HG03095 (cell line): ENCODE measurements at regions not wholly inside any gene's neighbourhood (a gene's known extent, or its start where the extent isn't known, plus 50 kb on each side); places are given as distances from the start of the nearest gene placed in this dataset.

Experiments used
- ATAC-seq: cut with Tn5 transposase; IDR thresholded peaks from one replicate; pipeline ENCODE4 v1.9.1; 2021; ENCODE audit warnings: moderate library complexity; ENCODE audit not compliant: unreplicated experiment

DNA sequence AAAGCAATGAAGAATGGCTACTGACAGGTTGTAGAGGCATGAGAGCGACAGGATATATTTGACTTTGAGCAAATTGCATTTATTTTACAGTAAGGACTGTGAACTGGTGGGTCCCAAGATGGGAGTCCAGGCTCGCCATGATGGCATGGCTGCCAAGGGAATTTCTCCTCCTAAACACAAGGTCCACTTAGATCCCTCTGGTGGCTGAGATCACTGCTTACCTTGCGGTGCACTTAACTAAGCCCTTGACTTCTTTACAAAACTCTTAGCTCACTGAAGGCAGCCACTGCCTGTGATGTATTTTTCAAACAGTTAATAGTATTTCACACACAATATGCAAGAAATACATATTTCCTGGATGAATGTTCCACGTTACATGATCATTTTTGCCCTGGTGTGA, 50.3 kb upstream of the SORBS2 start:
- no peak for ATAC-seq

DNA sequence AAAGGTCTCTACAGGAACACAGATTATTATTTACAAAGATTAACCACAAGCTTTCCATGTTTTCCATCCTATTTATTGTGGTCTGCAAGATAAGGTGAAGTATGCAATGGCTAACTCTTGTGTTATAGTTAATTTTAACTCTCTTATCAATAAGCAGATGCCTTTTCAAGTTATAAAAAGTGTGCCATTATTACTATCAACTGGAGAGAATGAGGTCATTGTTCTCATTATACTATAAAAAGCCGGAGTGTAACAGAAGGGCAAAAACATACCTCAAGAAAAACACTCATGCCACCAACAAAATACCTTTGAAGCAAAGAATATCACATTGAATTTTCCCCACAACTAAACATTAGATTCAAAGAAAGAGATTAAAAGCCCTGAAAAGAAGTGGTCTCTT, 52.0 kb upstream of the SORBS2 start:
- ATAC-seq, result no peak

DNA sequence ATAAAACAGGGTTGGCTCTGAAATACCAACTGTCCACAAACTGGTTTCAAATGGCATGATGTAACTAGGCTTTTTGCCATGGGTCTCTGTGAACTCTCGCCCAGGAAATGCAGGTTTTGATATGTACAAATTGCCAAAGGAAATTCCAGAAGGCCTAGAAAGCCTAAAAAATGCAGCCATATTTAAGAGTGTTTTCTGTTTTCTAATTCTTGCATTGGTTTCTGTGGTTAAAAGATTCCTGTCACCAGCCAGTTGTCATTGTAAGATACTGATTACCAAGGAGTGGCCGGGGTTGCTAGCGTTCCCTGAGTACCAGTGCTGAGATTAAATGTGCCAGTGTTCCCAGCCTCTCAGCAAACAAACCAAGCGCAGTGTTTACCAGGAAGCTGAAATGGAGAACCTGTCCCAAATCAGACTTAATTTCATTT, 53.9 kb upstream of the SORBS2 start:
- ATAC-seq, result no peak

DNA sequence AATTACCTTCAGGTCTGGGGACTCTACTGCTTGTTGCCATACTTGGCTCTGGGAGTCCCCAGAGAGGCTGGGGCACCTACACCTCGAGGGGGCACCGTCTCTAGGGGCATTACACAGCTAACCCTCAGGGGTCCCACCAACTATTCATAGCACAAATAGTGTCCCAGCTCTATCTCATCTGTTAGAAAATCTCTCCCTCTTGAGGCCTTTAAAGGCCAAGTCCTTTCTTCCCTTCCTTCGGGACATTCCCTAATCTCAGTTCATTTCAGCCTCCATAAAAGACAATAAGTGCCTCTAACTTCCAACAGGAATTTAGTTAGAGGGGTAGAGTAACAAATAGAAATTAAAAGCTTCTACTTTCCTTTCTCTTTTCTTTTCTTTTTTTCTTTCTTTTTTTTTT, 55.8 kb upstream of the SORBS2 start:
- no peak for ATAC-seq

DNA sequence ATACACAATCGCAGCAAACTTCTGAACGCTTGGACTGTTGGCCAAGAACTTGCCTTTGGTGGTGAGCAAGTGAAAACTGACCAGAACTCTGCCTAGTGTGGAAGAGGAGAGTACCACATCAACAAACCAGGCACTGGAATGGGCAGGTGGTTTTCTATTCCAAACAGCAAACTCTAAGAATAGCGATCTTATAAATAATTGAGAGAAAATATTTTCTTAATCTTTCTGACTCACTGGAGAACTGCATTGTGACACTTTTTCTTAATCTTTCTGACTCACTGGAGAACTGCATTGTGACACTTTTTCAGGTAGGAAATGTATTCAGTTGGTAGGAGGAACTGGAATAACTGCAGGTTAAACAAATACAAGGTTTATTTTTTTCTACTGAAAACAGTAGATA, 57.0 kb upstream of the SORBS2 start:
- ATAC-seq, result no peak

DNA sequence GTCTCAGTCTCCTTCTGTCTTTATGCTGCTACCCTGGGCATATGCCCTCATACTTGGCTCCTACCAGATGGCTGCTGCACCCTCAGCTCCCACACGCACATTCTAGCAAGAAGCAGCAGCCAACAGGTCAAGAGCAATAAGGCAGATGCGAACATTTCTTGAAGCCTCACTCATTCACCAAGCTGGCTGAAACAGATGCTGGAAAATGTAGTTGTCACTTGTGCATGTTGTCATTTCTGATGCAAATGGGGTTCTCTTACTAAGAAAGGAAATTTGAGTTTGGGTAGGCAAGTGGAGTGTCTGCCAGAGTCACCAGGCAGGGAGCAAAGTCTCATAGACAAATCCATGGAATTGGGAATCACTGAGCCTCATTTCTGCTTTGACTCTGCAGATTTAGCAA, 57.4 kb upstream of the SORBS2 start:
- ATAC-seq, result no peak

DNA sequence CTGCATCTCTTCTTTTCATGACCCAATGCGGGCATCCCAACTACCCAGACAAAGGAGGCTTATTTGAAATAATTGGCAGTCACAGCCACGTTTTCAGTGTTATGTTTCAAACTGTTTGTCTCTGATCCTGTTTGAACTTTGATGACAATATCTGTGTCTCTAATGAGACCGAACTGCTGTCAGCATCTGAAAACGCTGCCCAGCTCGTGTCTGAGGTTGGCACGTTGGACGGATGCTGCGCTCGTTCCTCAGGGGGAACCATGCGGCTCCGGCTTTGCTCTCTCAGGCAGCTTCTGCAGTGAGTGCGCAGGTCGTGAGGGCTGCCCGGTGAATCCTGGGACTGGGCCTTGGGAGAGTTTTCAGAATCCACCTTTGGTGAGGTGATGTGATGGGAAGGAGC, 58.4 kb upstream of the SORBS2 start:
- ATAC-seq, result no peak

DNA sequence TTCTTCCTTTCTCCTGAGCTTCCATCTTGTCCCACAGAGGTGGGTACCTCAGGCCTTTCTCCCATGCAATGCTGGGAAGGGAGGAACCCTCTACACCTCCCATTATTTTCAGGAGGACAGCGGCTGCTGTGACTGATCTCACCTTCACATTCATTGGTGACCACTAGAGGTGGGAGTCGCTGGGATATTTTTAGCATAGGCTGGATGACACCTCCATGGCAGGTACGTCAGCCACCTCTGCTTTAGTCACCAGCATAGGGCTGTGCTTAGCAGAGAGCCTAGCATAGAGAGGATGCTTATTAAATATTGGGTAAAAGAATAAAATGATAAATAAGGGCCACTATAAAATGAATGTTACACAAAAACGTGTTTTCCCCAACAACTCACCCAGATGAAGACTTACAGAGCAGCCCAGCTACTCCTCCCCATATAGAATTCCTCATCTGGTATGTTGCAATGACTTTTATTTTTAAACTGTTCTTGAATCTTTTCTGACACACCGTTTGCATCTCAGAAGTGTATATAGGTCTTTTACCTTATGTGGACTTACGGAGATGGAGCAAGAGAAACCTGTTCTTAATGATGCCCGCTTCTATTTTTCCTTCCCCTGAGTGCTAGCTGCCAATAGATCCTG, 60.9 kb upstream of the SORBS2 start:
- ATAC-seq, result no peak

DNA sequence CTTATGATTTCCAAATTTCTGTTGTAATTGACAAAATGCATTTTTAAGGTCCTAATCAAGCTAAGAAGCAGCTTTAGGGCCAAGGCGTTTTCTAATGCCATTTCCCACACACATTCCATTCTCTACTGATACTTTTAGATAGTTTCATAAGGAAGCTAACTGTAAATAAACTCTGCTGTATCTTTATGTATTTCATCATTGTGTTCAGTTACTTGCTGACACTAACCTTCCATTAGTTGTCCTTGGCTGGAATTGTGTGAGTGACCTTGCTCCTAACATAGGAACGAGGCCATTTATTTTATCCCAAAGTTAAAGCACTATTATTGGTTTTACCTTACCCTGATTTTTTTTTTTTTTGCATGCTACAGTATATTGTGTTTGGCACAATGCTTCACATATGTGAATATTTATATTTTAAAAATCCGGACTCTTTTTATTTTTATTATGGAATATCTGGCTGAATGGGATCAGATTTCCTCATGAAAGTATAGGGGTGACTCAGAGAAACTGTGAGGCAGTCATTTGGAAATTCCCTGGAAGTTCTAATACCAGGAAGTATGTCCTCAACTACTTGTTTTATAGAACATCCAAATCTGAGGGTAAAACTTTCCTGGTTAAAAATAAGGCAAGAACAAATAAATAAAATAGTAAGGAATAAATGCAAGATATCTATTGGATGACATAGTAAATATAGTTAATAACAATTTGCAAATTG, 62.7 kb upstream of the SORBS2 start:
- no peak for ATAC-seq

DNA sequence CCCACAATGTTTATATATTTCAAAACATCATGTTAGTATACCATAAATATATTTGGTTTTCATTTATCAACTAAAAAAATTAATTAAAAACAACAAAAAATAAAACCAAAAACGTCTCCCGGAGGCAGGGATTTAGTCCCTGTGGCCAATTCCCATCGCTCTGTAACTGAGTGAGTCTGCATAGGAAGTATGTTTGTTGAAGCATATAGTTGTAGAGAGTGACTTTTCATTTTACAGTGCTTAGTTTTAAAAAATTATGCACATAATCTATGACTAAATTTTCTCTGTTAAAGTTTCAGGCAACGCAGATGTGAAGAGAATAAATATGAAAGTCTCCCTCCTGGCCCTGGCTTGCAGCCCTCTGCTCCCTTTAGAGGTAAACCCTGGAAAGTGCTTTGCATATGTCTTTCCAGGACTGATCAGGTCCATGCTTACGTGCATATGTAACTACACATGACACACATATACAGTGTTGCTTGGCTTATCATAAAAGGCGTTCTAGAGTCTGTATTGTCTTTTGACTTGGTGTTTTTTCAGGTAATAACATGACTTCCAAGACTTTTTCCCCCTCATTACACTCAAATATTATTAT, 63.4 kb upstream of the SORBS2 start:
- ATAC-seq, result no peak

DNA sequence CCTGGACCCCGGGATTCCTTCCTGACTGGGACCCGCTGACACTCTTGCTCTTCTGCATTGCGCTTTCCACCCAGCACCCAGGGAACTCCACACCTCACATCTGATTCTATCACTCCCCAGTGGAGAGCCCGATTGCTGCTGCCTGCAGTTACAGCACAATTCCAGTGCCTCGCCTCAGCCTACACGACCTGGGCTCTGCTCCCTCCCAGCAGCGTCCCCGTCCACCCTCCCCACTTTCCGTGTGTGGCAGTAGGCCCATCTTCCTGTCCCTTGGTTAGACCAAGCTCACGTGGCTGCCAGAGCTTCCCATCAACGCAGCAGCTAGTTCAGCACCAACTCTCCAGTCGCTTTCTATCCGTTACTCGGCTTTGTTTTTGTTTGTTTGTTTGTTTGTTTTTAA, 66.6 kb upstream of the SORBS2 start:
- no peak for ATAC-seq

DNA sequence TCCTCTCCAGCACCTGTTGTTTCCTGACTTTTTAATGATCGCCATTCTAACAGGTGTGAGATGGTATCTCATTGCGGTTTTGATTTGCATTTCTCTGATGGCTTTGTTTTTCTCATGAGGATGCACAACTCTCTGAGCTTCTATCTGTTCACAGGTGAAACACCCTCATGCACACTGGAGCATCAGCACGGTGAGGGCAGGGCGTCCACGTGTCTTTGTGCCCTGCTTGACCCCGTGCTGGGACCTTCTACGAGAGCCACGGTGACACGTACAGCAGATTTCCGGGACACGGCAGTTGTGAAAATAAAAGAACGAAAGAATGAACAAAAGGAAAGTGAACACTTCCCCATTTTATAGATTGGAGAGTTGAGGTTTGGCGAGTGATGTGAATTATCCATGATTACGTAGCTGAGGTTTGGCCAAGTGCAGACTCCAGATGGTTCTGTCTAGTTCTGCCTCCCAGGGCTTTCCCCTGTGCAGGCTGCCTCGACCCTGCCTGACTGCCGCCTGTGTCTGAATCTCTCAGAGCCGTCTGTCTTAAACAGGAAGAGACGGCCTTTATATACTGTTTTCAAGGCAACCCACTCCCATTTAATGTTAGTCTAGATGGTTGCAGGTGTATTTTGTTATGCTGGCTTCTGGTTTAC, 67.8 kb upstream of the SORBS2 start:
- ATAC-seq, result peak; percentile 57

DNA sequence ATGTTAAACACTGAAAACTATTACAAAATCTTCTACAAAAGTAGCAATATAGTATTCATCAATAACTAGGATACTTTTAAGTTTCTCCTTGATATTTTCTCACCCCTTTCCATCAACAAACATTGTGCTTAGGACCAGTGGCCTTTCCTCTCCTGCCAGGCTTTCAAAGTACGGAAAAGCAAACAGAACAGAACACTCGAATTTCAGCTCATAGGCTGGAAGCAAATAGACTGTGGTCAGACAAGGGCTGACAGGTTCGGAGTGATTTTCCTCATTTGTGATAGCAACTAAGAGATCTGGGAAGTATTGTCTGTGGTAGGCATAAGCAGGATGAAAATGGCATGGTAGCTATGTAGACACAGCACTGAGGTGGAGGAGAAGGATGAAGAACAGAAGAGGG, 68.6 kb upstream of the SORBS2 start:
- ATAC-seq, result no peak

DNA sequence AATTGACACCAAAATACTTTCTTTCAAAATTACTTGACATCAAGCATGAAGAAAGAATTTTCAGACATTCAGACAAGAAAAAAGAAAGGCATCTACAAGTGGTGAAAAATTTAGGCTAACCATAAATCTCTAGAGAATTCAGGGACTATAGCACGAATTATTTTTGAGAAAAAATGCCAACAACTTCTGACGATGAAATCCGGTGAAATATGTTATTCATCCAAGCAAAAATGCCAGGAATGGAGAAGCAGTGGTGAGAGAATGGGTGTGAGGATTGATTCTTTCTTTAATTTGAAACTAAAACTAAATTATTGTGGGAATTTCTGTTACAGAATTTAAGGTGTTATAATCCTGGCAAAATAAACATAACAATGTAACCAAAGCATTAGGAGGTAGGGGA, 69.4 kb upstream of the SORBS2 start:
- ATAC-seq, result no peak

DNA sequence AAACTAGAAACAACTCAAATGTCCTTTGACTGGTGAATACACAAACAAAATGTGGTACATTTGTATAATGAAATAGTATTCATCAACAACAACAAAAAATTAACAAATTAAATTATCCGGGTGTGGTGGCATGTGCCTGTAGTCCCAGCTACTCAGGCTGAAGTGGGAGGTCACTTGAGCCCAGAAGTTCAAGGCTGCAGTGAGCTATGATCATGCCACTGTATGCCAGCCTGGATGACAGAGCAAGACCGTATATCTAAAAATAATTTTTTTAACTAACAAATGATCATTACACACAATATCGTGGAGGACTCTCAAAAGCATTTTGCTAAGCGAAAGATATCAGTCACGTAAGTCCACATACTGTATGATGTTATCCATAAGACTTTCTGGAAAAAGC, 71.6 kb upstream of the SORBS2 start:
- no peak for ATAC-seq

DNA sequence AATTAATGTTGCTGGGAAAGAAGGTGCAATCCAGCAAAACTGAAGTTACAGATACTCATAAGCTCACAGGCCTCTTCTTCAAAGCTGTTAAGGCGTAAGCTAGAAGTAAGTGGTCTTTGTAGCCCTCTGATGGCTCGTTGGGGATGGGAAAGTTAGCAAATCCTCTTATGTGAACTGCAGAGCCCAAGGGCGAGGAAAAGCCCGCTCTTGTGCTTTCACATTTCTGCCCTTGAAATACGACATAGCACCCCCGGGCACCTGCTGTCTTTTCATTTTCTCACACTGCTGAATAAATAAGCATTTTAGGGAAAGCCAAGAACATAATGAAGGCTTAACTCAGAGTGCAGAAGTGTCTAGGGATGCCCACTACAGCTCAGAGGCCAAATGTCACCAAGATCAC, 73.1 kb upstream of the SORBS2 start:
- ATAC-seq, result no peak

DNA sequence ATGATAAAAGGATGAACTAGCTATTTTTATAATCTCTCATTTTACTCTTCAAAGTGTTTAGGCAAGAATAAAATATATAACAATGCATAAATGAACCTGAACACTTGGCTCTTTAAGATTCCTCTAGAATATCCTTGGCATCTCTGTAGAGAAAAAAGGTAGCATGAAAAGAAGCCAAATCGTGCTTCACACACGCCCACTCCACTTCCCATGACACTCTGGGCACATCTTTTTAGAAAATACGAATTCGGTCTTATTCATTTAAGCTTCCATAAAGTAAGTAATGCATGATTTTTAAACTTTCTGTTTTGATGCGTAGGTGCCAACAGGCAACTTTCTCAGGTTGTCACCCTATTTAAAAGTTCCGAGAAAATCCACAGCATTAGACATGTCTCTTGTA, 73.6 kb upstream of the SORBS2 start:
- no peak for ATAC-seq

DNA sequence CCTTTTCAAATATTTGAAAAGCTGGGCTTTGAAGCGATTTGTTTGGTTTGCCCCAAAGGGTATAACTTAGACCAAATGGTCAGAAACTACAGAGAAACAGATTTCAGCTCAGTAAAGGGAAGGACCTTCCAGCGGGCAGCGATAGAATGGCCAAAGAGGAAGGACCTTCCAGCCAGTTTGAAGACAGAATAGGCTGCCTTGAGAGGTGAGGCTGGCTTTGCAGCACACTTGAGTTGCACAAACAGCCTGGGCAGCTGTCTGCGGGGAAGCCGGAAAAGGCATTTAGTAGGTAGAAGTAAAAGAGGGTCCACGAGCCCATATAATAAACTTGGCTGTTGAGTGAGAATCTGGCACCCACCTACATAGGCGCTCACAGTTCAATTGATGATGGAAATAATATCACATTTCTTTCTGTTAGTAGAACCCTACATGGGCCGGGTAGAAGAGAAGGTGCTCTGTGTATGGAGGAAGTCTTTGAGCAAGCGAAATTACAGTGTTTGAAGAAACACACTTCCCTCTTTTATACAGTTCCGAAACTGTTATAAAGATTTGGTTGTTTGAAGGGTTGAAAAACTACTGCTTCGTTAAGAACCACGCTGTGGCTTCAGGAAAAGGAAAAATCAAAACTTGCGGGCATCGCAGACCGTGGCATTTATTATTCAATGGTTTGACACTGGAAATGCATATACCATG, 75.0 kb upstream of the SORBS2 start:
- ATAC-seq, result no peak

DNA sequence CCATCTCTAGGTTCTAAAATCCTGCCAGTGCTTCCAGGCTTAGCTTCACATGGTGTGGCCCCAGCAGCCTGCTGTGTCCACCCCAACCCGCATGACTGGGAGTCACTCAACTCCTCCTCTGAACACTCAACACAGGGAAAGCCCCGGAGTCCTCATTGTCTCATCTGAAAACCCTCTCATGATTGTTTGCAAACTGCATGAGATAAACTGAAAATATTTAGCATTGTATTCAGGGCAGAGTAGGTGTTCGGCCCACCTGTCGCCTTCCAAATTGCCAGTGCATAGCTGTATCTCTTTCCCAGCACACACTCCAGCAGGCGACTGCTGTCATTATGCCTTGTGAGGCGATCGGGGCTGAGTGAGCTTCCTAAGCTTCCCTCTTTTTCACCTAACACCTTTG, 76.7 kb upstream of the SORBS2 start:
- ATAC-seq, result no peak

DNA sequence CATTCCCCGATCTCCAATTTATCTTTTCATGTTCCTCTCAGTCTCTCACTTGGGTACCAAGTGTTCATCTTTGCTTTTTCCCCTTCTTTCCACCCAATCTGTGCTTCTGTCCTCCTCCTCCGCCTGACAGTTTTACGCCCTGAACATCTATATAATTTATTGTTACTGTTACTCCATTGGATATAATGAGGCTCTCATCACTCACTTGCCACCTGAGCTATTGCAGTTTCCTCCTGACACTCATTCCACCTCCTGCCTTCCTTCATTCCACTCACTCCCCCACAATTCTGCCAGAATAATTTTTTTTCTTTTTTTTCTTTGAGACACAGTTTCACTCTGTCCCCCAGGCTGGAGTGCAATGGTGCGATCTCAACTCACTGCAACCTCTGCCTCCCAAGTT, 77.6 kb upstream of the SORBS2 start:
- no peak for ATAC-seq

DNA sequence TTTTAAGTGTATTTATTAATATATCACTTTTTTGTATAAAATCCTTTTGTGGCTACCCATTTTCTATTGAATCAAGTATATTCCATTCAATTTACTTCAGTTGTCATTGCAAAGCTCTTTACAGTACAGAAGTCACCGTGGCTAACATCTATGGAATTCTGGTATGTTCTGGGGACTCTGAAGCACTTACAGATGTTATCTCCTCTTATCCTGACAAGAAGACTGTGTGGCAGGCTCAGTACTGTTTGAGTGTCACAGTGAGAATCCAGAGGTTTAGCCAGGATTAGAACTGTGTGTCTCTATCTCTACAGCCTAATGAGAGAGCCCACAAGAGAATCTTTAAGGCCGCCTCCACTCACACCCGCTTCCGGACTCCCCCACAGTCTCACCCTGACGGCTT, 78.2 kb upstream of the SORBS2 start:
- no peak for ATAC-seq

DNA sequence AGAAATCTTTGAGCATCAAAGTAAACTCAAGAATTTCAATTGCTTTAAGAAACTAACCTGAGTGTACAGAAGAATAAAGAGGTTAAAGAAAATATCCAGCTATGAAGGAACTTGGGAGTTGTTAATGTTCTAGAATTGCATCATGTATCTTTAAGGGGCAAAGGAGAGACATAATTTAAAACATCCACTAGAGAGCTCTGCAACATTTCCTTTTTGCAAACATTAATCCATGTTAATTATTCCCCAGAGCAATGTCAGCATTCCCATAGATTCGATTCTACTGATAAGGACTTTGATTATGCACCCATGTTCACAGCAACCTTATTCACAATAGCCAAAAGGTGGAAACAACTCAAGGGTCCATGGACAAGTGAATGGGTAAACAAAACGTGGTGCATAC, 80.2 kb upstream of the SORBS2 start:
- no peak for ATAC-seq
